GM18499 (cell line): ENCODE measurements at regions not wholly inside any gene's neighbourhood (a gene's known extent, or its start where the extent isn't known, plus 50 kb on each side); places are given as distances from the start of the nearest gene placed in this dataset.

Experiments
- ATAC-seq: cut with Tn5 transposase; IDR thresholded peaks from one replicate; pipeline ENCODE4 v1.9.1; 2021; ENCODE audit warnings: moderate number of reproducible peaks; ENCODE audit not compliant: insufficient read depth, unreplicated experiment

DNA sequence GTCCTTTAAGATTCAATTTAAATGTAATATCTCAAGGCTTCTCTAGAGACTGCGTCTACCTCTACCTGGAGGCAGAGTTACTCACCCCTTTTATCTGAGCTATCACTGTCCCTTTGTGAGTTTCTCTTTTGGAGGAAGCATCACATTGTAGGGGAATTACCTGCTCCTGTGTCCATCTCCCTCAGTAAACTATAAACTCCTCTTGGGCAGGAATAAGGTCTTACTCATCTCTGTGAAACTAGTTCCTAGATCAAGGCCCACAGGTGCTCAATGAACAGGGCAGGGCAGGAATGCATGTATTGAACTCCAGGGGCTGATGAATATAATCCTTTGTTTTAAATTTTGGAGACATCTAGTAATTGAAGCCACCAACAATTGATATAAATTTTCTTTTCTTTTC is 139.8 kb upstream of the ERCC6L2 start:
- no peak for ATAC-seq

DNA sequence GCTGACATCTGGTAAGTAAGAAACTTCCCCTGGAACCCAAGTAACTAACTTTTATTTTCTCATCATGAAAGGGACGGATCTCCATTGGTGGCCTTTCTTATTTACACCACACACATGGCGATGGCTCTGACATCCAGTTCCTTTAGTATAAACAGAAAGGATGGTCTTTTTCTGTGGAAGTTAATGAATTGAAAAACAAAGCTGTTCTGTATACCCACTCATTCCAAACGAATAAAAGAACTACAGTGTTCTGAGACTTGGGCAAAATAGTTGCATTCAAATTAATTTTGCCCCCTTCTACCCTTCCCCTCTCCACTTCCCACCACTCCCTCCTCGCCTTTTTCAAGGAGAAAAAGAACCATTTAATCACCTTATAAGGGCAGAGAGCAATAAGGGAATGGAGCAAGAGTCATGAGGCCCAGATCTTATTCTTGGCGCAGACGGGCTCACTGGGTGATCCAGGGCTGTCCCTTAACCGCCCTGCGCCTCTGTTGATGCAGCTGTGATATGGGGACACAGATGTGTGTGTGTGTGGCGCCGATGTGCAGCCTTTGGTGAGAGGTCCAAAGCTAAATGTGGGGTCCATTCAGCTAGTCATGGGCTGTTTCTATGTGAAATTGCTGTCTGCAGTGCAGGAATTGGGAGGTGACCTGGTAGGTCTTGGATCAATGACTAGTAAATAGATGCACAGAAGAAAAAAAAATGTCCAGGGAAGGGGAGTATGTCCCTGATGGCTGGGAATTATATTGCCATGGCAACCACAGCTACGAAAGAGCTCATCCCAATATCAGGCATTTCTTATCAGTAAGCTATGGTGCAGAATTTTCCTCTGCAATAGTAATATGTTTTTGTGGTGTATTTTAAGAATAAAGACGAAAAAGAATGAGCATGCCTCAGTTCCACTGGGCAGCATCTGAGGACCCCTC is 141.5 kb upstream of the ERCC6L2 start:
- no peak for ATAC-seq

- ATAC-seq = no peak
Measured at GRCh38 chr9:95732802-95733688, 142.4 kb upstream of the ERCC6L2 start.

- ATAC-seq = no peak
Measured at GRCh38 chr9:95731876-95732275, 143.6 kb upstream of the ERCC6L2 start.

GRCh38 chr9:95729669-95730368 is 145.7 kb upstream of the ERCC6L2 start:
- ATAC-seq = no peak

- no peak for ATAC-seq
Measured at GRCh38 chr9:95729046-95729445, 146.4 kb upstream of the ERCC6L2 start.

DNA sequence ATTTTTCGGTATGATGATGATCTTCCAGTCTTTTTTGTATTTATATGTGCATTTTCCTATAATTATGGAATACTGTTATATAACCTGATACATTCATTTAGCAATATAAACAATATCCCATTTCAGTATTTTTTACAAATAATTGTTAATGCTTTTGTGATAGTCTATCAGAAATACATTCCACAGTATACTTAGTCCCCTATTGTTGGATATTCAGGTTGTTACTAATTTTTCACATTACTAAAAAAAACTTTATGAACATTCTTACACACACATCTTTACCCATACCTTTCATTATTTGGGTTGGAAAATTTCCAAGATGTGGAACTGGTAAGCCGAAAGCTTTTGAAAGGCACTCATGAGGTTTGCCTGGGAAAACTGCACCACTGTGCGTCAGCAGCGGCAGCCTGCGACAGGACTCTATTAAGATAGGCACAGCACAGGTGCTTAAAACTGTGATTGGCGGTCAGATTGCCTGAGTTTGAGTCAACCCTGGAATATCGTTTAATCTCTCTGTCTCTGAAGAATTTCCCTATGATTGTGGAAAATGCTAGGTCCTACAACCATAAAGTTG is 147.5 kb upstream of the ERCC6L2 start:
- ATAC-seq = no peak

DNA sequence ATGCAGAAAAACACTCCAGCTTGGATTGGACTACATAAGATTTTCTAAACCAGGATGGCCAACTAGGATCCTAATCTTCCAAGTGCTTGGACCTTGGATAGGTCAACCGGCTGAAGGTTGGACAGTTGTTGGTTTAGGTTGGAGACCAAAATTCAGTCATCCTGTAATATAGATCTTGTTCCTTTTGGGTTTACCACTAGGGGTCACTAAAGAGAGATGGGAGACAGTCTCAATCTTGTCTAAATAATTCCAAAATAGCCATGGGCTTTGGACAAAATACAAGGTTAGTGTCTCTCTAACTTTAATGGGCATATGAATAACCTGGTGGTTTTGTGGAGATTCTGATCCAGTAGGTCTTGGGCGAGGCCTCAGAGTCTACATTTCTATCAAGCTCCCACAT is 148.7 kb upstream of the ERCC6L2 start:
- no peak for ATAC-seq

DNA sequence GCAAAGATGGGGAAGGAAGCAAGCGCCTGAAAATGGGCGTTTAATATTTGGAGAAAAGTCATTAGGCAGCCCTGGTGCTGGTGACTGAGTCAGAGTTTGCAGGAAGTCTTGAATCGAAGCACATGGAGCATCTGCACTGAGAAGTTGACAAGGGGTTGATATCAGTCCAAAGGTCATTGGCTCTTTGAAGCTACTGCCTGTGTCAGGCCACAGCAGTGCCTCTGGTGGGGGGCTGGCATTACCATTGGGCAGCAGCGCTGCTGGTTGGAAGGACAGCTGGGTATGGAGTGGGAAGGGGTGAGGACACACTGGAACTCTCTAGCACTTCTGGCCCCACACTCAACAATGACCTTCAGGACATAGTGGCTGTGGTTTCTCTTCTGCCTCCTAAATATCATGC is 150.4 kb upstream of the ERCC6L2 start:
- ATAC-seq = no peak

GRCh38 chr9:95724253-95724991 is 151.1 kb upstream of the ERCC6L2 start:
- ATAC-seq = peak; percentile 90

DNA sequence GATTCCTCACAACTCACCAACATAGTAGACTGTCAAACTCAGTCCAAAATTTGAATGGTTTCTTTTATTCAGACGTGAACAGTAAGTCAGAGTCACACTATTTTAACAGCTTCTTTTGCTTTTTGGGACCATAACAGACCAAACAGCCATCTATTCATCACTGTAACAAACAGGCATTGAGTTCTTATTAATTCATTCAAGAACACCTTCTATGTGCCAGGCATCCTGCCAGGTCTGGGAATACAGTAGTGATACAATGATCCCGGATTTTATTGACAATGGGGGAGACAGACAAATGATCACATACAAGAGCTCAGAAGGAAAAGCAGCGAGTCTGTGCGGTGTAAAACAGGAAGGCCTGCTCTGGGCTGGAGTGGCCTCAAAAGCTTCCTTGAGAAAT is 153.3 kb upstream of the ERCC6L2 start:
- ATAC-seq = no peak

GRCh38 chr9:95721061-95721531 is 154.4 kb upstream of the ERCC6L2 start:
- no peak for ATAC-seq

- ATAC-seq = no peak
Measured at GRCh38 chr9:95720496-95720895, 155.0 kb upstream of the ERCC6L2 start.

DNA sequence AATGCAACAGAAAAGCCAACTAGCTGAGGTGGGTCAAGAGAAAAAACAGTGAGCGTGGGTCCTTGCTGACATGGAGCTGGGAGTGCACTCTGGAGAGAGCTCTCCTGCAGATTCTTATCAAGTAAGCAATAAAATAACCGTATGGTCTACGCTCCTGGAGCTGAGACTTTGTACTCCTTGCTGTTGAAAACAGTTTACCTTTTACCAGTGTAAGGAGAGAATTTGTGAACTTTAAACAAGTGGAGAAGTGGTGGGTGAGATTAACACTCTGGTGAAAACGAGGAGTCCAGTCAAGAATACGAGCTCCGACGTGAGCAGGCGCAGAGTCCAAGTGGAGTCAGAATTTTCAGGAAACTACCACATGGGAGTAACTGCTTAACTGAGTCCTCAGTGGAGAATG is 156.1 kb upstream of the ERCC6L2 start:
- no peak for ATAC-seq

DNA sequence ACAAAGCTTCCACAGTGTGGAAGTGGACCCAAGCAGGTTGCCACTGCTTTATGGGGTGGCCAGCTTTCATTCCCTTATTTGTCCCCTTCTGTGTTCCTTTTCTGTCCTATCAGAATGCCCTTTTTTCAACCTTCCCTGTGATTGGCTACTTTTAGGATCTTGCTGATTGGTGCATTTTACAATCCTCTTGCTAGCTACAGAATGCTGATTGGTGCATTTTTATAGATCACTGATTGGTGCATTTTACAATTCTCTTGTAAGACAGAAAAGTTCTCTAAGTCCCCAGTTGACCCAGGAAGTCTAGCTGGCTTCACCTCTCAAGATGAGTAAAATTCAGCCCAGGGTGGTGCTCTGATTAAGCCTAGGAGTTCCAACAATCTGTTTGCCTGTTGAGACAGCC is 157.2 kb upstream of the ERCC6L2 start:
- ATAC-seq = no peak

DNA sequence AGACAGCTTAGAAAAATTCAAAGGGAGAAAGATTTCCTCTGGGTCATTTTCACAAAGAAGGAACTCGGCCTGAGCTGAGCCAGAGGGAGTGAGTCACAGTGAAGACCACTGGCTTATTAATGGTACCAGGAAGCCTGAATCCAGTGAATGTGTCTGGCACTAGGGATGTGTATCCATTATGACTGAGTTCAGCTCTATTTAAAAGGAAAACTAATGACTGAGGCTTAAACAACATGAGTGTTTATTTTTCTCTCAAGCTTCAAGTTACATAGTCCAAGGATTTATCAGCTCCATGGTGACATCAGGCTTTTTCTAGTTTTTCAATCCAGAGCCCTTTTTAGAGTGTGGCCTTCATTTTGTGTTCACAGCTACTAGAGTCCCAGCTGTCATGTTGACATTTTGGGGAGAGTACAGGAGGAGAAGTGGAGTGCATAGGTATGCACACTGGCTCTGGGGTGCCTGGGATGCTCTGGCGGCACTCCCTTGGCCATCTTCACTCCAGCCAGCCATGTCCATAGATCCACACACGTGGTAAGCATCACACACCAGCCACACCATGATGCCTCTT is 159.5 kb upstream of the ERCC6L2 start:
- no peak for ATAC-seq

- ATAC-seq = no peak
Measured at GRCh38 chr9:95710446-95710845, 165.0 kb upstream of the ERCC6L2 start.

- no peak for ATAC-seq
Measured at GRCh38 chr9:95696701-95697100, 178.8 kb upstream of the ERCC6L2 start.

DNA sequence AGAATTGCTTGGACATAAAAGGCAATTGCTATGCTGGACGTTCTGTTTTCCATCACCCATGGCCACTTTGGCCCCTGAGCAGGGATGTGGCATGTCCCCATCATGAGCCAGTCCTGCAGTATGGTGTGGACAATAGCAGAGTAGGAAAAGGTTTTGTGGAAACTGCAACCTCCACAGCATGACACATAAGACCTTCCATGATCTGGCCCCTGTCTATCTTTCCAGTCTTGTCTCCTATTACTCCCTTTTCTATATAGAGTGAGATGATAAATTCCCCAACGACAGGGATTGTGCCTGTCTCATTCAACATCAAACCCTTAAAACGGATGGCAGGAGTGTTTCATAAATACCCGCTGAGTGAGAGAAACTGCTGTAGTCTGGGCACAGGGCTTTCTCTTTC is 174.7 kb upstream of the PTCH1 start:
- ATAC-seq = no peak
